Stimulated activated naive CD8-positive, alpha-beta T cell treated with anti-CD3 and anti-CD28 coated beads, Interleukin-15, Interleukin-2, amounts not matched to agents 100 U/mL and 50 U/mL, for 24 hours (primary cell): ENCODE measurements at regions not wholly inside any gene's neighbourhood (a gene's known extent, or its start where the extent isn't known, plus 50 kb on each side); places are given as distances from the start of the nearest gene placed in this dataset.
A peak's percentile ranks its signal among the peaks of the same experiment; 100 is the strongest.

Source experiments
- ATAC-seq: fragments of 150-1000 bp; cut with Tn5 transposase; one replicate; pipeline ENCODE4 v1.10.0; 2021
- DNase-seq: peaks from one replicate; pipeline ENCODE4 v3.0.0; 2021

- DNase-seq (no peak), ATAC-seq (no peak)
Observed at GRCh38 chr4:3852711-3853110, 86.5 kb downstream of the ADRA2C start.

- ATAC-seq (no peak), DNase-seq (no peak)
Observed at GRCh38 chr4:3853388-3854035, 87.3 kb downstream of the ADRA2C start.

- ATAC-seq (no peak), DNase-seq (no peak)
Observed at GRCh38 chr4:3854661-3855060, 88.5 kb downstream of the ADRA2C start.

GRCh38 chr4:3855646-3856045 lies 89.5 kb downstream of the ADRA2C start:
- no peak for ATAC-seq
- no peak for DNase-seq

- DNase-seq (no peak), ATAC-seq (no peak)
Observed at GRCh38 chr4:3856604-3857204, 90.5 kb downstream of the ADRA2C start.

- no peak for ATAC-seq
Observed at GRCh38 chr4:3857269-3857926, 91.2 kb downstream of the ADRA2C start.

GRCh38 chr4:3858046-3858730 lies 92.0 kb downstream of the ADRA2C start:
- DNase-seq: no peak
- peak; percentile 12 for ATAC-seq

More at GRCh38 chr4:3857269-3857926, 91.2 kb downstream of the ADRA2C start:
- no peak for DNase-seq

GRCh38 chr4:3858765-3859388 lies 92.7 kb downstream of the ADRA2C start:
- no peak for ATAC-seq

GRCh38 chr4:3859571-3859970 lies 93.4 kb downstream of the ADRA2C start:
- no peak for ATAC-seq

More at GRCh38 chr4:3858765-3859388, 92.7 kb downstream of the ADRA2C start:
- DNase-seq: no peak

GRCh38 chr4:3860061-3860912 lies 94.1 kb downstream of the ADRA2C start:
- ATAC-seq (no peak), DNase-seq (no peak)

More at GRCh38 chr4:3859571-3859970, 93.4 kb downstream of the ADRA2C start:
- no peak for DNase-seq

GRCh38 chr4:3860913-3861636 lies 94.9 kb downstream of the ADRA2C start:
- no peak for DNase-seq
- no peak for ATAC-seq

- no peak for ATAC-seq
Observed at GRCh38 chr4:3861720-3862639, 95.8 kb downstream of the ADRA2C start.

GRCh38 chr4:3862640-3863420 lies 96.6 kb downstream of the ADRA2C start:
- ATAC-seq (no peak), DNase-seq (no peak)

More at GRCh38 chr4:3861720-3862639, 95.8 kb downstream of the ADRA2C start:
- no peak for DNase-seq

GRCh38 chr4:3863841-3864741 lies 97.9 kb downstream of the ADRA2C start:
- no peak for DNase-seq
- ATAC-seq: no peak

GRCh38 chr4:3864742-3865721 lies 98.8 kb downstream of the ADRA2C start:
- ATAC-seq: no peak
- DNase-seq: no peak
